D721Med (cell line): ENCODE measurements at regions not wholly inside any gene's neighbourhood (a gene's known extent, or its start where the extent isn't known, plus 50 kb on each side); places are given as distances from the start of the nearest gene placed in this dataset.

Experiments used
- DNase-seq: peaks from one replicate; pipeline ENCODE4 v3.0.0; 2011; ENCODE audit warnings: low spot score; ENCODE audit not compliant: insufficient read length
- FAIRE-seq: peaks from 2 replicates; lab custom pipeline; 2011; peaks lifted over from hg19 to GRCh38; lab: Jason Lieb, UNC
- TF ChIP-seq, protein P1 (sequence below): IDR thresholded peaks from 2 replicates; pipeline ENCODE4 v1.5.1; 2012; ENCODE audit warnings: mild to moderate bottlenecking, control low read depth; ENCODE audit not compliant: insufficient read depth; ENCODE audit errors: missing control alignments

DNA sequence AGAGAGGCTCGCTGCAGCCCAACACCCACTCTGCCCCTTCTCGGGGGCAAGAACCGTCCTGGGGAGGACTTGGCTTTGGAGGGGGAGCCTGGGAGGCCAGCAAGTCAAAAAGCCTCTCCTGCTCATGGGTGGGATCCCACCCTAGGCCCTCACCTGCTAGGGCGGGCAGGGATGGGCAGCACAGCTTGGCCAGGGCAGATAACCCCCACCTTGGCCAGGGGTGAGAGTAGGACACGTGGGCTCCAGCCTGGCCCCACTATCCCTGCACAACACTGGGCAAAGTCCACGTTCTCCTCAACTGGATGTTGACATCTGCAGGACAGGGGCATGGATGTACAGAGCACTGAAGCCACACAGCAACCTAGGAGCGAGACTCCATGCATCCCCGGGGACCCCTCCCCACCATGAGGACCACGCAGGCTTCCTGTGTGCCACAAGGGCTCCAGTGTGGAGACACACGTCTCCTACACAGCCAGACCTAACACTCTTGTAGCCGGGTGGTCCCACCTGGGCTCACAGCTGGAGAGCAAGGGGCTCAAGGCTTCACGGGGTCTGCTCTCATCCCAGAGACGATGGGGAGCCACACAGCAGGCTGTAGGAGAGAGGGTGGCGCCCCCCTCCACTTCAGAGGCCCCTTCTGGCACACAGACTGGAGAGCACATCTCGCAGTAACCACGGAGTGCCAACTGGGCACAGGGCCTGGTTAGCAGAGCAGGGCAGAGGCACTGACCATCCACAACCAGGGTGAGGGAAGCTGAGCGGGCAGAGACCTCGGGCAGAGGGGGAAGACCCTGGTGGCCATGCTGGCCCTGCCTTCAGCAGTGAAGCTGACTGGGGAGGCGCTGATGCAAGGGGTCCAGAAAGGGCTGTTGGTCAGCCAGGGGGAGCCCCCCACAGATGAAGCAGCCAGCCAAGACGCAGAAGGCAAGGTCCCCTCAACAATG, 171.1 kb downstream of the CRYBB2 start:
- DNase-seq (no peak), FAIRE-seq (no peak)
- TF ChIP-seq, protein P1, sequence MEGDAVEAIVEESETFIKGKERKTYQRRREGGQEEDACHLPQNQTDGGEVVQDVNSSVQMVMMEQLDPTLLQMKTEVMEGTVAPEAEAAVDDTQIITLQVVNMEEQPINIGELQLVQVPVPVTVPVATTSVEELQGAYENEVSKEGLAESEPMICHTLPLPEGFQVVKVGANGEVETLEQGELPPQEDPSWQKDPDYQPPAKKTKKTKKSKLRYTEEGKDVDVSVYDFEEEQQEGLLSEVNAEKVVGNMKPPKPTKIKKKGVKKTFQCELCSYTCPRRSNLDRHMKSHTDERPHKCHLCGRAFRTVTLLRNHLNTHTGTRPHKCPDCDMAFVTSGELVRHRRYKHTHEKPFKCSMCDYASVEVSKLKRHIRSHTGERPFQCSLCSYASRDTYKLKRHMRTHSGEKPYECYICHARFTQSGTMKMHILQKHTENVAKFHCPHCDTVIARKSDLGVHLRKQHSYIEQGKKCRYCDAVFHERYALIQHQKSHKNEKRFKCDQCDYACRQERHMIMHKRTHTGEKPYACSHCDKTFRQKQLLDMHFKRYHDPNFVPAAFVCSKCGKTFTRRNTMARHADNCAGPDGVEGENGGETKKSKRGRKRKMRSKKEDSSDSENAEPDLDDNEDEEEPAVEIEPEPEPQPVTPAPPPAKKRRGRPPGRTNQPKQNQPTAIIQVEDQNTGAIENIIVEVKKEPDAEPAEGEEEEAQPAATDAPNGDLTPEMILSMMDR = no peak

DNA sequence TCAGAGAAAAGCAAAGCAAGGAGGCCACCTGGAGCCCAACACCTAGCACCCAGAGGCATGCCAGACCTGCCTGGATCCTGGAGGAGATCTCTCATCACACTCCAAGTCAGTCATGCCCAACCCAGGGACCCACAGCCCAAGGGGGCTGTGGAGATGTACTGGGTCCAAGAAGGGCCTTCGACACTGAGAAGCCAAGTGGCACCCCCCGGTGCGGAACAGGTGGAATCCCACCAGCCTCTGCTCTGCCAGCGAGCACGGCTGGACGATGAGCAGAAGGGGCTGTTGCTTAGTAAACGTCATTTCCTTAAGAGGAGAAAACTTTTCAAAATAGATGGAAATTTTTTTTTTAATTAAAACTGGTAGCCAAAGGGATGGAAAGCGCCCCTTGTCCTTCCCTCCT, 171.9 kb upstream of the GRK3 start:
- DNase-seq (no peak), FAIRE-seq (no peak)
- TF ChIP-seq, protein P1 = no peak

DNA sequence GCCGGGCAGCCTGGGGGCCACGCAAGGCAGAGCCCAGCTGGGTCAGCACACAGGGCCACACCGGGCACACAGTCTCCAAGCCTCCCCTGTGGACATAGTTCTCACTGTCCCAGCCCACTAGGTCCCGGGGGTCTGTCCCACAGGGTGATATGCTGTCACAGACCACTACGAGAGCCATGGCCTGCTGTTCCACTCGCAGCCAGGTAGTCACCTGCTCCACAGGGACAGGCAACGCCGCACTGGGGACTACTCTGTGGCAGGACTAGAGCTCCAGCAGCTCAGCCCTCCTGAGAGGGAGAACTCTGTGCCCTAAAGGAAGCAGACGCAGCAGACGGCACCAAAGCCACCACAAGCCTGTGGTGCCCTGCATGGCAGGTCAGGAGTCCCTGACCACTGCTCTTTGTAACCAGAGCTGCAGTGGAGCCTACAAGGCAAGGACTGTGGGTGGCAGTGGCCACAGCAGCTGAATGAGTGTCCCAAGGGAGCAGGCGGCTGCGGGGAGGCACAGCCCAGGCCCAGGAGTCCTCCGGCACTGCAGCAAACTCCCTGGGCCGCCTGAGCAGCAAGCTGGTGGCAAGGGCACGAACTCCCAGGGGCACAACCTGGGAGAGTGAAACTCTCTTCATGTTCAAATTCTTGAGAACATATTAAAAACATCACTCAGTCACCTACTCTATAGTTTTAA, 171.2 kb upstream of the GRK3 start:
- TF ChIP-seq, protein P1 = no peak
- DNase-seq = no peak
- FAIRE-seq = no peak

DNA sequence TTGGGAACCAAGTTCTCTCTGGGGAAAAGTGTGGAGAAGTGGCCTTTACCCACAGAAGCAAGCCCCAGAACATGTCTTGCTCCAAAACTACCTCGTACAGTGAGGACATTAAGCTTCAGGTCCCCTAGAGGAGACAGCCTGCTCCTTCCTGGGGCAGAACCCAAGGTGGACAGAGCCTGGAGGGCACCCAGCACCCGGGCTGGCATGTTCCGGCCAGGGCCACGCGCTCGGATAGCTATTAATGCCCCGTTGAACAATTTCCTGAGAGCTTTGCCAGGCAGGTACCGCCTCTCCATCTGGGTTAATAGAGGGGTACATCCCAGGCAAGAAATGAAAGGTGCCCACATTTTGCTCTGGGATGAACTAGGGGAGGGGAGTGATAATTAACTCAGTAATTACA, 169.0 kb upstream of the GRK3 start:
- no peak for DNase-seq

DNA sequence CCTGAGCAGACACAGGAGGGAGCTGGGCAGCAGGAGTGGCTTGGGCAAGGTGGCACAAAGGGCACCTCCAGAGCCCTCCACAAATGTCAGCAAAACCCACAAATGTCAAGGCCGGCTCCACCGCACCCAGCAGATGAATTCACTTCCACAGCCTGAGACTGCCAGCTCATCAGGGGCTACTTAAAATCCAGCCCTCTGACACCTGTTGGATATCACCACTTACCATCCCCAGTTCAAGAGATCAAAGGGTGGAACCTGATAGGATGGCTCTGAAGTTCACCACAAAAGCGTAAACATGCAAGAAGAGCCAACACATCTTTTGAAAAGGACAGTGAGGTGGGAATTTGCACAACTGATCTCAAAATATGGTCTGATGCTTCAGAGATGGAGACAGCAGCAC, 168.6 kb upstream of the GRK3 start:
- FAIRE-seq (no peak), DNase-seq (no peak)
- TF ChIP-seq, protein P1 = no peak

More for the DNA sequence above, 169.0 kb upstream of the GRK3 start:
- FAIRE-seq = no peak
- TF ChIP-seq, protein P1 = no peak

DNA sequence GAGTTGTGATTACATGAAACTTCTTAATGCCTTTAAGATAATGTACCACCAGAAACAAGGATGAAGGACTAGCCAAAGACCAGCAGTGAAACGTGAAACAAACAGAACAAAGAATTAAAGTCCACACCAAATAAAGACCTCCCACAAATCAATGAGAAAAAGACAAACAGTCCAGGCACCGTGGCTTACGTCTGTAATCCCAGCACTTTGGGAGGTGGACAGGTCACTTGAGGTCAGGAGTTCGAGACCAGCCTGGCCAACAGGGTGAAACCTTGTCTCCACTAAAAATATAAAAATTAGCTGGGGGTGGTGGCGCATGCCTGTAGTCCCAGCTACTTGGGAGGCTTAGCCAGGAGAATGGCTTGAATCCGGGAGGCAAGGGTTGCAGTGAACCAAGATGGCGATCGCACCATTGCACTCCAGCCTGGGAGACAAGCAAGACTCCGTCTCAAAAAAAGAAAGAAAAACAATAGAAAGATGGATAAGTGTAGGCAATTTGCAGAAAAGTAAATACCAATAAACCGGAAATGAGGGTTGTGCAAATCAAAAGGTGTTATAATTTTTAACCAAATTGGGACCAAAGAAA, 167.8 kb upstream of the GRK3 start:
- TF ChIP-seq, protein P1 = no peak
- DNase-seq (no peak), FAIRE-seq (no peak)
